NCI-H226 (cell line): ENCODE measurements at regions not wholly inside any gene's neighbourhood (a gene's known extent, or its start where the extent isn't known, plus 50 kb on each side); places are given as distances from the start of the nearest gene placed in this dataset.

Experiments
- DNase-seq: peaks from one replicate; pipeline ENCODE4 v3.0.0-alpha.2; 2015

DNA sequence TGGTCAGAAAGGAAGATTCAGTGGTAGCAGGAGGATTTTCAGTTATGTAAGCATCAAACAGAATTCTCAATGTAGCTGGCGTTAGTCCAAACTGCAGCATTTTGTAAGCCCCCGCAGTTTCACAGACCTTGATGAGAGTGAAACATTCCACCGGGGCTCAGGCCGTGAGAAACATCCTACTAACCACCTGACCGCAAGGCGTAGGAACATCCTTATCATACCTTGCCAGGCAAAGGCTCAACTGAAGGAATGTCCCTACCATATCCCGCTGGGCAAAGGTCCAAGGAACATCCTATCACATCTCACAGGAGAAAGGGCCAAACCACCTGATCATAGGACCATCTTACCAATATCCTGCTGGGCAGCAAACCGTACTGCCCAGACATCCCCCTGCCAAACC is 624.8 kb upstream of the TMEM132C start:
- DNase-seq, result no peak

DNA sequence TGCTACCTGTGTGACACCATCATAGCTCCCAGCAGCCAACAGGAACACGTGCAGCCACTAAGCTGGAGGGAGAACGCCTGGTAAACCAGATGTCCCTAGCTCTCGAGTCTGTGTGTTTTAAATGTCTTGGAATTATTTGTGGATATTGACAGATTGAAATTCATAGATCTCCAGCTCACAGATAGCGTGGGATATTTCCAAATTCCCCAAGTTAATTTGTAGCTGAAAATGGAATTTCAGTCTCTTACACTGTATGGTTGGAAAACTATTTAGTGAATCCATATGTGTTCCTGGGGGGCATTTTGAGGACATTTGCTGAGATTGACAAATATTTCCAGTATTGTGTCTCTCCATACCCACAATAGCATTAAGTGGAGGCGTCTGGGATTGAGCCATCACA is 618.6 kb upstream of the TMEM132C start:
- no peak for DNase-seq

DNA sequence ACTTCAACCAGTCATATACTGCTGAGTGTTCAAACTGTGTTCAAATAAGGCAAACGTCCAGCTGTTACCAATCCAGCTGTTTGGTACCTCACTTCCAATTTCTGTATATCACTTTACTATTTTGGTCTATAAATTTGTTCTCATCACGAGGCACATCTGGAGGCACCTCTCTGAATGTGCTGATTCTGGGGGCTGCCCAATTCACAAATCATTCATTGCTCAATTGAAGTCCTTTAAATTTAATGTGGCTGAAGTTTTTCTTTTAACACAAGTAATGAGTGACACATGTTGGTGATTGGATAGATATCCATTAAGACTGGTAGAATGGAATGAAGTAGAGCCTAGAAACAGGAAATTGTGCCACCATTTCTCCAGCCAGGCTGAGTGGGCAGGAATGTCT is 617.0 kb upstream of the TMEM132C start:
- no peak for DNase-seq

DNA sequence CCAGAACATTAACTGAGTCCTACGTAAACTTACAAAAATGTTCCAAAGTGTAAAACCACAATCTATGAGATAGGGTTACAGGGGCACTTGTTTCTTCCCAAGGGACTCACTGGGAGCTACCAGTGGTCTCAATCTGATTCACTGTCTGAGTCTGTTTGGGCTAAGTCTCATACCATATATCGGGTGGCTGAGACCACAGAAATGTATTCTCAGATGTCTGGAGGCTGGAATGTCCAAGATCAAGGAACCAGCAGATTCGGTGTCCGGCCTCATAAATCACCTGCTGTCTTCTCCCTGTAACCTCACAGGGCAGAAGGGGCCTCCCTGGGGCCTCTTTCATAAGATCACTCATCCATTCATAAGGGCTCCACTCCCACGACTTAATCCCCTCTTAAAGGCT is 616.3 kb upstream of the TMEM132C start:
- DNase-seq, result no peak

DNA sequence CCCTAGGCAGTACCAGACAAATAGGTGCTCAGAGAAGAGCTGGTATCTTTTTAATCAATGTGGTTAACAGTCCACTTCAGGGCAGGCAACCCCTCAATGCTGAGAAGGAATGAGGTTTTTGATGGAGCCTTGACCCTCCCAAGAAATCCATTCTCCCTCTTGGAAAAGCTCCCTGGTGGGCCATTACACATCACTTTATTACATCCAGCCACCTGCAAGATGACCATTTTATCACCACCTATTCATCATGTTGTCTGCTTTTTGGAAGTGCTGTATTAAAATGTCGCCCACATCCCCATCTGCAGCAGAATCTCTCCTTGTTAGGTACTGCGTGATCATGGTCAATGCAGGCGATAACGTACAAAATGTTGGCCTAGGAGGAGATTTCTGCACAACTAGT is 614.7 kb upstream of the TMEM132C start:
- DNase-seq, result no peak

DNA sequence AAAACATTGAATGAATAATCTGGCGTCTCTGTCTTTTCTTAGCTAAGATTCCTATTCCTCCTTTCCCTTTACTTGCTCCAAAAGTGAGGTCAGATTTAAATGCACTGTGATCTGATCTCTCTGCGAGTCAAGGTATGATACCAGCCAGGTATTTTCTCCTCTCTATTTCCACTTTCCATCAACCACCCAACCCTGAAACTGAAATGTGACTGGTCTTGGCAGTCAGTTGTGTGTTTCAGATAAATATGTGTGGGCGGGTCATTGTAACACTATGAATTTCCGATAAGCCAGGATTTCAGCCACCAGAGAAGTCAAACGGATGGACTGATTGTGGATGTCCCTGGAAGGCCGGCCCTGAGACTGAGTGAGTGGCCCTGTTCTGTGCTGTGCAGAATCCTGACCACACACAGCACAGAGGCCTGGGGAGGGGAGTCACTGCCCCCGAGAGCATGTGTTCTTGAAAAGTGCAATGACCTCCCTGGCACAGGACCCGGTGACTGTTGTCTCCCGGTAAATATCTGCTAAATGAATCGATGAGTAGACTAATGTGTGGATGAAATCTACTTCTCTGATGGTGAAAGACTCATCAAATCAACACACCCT is 612.5 kb upstream of the TMEM132C start:
- DNase-seq, result no peak

DNA sequence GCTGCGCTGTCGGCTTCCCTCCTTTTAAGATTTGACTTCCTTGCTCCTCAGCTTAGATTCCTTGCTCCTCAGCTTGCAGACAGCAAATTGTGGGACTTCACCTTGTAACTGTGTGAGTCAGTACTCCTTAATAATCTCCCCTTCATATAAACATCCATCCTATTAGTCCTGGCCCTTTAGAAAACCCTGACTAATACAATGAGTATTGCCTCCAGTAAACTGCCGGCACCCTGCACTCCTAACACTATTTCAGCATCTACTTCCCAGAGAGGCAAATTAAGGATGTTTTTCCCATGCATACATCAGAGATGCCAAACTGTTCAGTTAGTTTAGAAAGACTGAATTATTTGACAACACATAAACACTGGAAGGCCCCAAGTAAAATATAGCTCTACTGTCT is 611.3 kb upstream of the TMEM132C start:
- no peak for DNase-seq

DNA sequence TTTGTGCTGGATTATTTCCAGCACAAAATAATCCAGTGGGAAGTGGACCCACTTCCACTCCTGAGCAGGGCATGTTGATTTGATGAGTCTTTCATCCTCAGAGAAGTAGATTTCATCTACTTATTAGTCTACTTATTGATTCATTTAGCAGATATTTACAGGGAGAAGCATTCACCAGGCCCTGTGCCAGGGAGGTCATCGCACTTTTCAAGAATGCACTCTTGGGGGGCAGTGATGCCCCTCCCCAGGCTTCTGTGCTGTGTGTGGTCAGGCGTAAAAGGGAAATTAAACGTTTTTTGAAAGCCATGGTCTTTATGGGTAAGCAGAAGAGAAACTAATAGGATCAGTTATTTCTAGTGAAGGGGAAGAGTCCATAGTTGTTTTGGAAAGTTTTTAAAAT is 610.7 kb upstream of the TMEM132C start:
- no peak for DNase-seq

DNA sequence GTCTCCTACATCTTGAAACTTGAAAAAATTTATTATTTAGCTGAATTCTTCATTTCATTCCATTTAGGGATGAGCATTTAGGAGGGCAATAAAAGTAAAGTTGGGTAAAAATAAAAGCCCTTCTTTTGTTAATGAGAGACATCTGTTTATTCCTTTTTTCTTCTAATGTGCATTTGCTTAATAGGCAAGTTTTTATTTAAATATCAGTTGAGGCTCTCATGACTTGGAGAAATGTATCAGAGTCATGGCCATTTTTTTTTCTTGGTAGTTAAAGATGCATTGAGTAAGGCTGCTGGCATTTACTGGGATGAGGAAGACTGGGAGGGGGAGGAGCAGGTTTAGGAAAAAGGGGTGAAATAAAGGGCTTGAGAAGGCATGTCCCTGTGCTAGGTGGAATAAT is 609.9 kb upstream of the TMEM132C start:
- no peak for DNase-seq

DNA sequence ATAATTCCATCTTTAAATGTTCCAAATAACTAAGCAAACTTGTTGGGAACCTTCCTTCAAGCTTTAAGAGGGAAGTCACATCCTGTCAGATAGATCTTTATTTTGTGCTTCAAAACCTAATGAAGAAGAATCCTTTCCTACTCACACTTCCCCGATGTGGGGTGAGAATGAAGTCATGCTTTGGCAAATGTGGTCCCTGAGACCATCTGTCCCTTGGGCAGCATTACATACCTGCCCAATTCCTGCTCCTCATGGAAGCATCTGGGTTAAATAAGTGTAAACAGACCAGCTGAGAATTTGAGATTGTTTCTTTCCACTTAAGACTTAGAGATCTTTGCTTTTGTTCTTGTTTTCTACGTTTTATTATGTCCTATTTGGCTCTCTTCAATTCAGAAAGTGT is 606.0 kb upstream of the TMEM132C start:
- no peak for DNase-seq

DNA sequence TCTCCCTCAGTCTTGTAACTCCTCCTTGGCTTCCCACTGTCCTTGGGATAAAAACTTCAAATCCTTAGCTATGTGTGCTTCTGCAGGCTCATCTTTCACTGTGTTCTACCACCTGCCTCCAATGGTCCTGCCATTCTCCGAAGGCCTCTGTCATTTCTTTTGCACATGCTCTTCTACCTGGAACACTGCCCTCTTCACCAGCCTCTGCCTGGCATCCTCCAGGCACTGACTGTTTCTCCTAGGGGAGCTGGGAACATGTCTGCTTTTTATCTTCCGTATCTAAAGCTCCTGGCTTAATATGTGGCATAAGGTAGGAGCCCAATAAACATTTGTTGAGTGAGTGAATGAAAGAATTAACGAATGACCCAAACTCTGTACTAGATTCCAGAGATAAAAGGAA is 603.3 kb upstream of the TMEM132C start:
- no peak for DNase-seq

DNA sequence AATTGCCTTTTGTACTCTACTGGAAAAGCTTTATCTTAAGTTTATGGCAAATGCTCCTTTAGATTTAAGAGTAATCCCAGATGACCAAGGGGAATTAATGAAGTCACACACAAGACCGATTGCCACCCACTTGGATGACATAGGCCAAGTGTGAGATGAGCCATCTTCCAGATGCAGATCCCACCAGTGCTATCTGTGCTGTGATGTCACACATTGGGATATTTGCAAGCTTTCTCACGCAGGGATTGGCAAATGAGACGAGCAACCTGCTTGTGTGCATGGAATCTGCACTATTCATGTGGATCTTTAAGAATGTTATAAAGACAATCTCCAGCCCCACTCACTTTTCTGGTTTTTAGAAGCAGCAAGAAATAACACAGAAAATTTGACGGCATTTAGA is 602.1 kb upstream of the TMEM132C start:
- no peak for DNase-seq

DNA sequence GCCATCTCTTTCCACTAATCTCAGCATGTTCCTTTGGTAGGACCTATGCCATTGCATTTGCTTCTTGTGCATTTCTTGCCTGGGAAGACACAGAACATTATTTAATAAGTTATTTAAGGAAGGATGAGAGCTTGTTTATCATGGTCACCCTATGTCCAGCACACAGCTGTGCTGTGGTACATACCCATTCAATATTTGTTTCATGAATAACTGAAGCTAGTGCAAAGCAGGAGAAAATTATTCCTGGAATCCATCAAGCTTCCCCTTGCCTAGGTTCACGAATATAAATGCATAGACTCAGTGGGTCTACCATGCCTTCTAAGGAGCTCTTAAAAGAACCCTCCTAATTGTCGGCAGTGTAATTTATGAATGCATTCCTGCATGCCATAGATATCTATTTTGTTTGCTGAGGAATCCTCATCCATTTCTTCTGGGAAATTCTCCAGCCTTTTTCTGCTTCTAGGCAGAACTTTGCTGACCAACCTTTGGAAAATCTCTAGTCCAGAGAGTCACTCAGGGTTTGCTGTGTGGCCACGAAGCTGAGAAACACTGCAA is 599.8 kb upstream of the TMEM132C start:
- DNase-seq, result no peak

DNA sequence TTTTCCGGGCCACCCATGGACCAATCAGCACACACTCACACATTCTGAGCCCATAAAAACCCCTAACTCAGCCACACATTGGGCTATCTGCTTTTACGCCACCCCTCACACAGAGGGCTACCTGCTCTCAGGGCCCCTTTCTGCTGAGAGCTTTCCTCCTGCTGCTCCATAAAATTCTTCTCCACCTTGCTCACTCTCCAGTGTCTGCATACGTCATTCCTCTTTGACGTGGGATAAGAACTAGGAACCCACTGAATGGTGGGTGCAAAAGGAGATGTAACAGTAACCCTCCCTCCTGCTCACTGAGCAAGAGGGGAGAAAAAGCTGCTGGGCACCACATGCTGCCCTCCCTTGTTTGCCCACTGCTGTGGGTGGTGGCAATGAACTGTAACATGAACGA is 596.7 kb upstream of the TMEM132C start:
- no peak for DNase-seq

DNA sequence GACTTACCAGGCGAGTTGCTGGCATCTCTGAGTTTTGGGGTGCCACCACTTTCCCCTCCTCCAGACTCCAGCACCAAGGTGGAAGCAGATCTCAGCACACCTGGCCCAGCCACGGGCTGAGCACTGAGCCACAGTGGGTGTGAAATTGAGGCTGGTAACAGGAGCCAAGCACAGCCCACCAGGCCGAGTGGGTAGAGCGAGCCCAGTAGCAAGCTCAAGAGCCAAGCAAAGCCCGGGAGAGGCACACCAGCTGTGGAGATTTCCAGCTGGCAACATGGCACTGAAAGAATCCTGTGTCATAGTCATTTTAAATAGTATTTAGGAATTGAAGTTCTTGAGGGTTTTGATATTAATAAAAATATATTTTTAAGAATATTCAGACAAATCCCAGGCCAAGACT is 596.2 kb upstream of the TMEM132C start:
- no peak for DNase-seq

DNA sequence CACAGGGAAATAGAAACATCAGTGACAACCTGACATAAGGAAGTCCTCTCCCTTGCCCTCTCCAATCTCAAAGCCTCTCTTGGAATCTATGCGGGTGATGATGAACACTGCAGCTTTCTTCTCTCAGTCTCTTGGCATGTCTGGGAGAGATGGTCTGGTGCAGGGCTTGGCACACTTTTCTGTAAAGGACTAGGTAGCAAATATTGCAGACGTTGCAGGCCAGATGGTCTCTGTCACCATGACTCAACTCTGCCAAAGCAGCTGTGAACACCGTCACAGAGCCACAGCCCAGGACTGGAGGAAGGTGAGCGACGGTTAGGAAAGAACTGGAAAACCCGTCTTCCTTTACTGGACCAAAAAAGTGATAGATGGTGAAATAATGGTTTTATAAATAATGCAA is 591.0 kb upstream of the TMEM132C start:
- no peak for DNase-seq

DNA sequence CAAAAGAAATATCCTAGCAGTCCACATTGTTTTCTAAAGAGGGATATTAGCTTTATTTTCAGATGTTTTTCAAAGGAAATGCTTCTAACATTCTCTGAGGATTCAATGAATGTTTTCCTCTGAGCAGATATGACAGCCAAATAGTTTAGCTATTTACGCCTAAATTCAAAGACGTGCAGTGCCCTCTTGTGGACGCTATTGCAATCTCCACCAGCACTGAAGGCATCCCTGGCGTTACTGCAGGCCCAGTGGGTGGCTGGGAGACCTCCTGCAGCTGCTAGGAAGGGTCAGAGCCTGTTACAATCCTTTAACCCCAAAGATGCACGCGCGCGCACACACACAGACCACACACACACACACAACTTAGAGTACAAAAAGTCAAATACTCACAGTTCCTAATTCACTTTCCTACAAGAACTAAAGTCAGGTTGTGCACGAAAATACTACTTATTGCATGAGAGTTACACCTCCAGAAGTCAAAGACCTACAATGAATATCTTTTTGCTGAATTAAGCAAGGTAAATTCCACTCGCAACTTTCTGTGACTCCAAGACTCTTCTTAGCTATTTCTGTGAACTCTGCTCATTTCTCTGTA is 589.3 kb upstream of the TMEM132C start:
- DNase-seq, result no peak

DNA sequence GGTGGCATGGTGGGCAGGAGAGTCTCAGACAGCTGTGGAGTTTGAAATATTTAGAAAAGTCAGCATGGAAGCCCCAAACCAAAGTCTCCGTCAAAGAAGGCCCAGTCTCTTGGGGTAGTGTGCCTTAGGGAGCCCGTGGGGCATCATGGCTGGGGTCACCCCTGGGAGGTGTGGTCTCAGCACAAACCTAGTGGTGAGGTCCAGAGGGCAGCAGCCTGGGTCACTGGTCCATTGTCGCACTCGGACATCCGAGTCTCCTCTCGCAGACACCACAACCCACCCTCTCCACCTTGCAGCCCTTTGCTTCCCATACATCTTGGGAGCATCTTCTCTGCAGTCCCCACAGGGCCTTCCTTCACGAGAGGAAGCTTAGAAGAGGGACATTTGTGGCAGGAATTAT is 588.0 kb upstream of the TMEM132C start:
- DNase-seq, result no peak

DNA sequence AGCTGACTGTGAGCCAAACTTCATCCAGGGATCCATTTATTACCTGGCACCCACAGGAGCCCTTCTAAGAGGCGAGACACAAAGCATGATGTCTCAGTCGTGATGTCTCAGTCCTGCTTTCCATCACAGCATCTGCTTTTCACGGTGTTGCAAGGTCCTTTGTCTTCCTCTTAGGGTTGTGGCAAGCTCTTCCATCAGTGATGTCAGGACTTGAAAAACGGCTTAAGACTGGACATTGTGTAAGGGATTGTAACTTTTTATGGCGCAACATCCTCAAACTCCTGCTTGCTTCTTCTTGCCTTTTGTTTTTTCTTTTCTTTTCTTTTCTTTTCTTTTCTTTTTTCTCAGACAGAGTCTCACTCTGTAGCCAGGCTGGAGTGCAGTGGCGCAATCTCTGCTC is 586.5 kb upstream of the TMEM132C start:
- no peak for DNase-seq

DNA sequence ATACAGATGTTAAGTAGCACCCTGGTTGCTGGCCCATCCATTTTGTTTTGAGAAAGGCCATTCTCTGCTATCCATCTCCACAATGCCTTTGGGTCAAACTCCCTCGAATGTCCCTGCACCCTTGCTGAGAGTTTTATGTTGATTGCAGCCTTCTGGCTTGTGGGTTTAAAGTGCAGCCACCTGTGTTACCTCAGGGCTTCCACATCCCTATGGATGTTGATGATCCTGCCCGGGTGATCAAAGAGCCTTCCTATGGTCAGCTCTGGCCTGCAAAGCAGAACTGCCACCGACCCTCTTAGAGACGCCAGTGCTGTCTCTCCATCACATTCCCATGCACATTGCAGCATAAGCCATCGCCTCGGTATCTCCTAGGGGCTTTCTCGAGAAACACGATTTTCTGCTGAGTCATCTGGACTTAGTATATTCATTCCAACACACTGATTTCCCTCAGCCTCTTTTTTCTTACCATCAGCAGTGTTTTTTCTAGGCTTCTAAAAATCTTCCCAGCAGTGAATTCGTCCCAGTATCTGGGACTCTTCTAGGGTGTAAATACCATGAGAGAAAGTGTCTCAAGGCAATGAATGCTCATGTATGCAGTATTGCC is 585.7 kb upstream of the TMEM132C start:
- no peak for DNase-seq

DNA sequence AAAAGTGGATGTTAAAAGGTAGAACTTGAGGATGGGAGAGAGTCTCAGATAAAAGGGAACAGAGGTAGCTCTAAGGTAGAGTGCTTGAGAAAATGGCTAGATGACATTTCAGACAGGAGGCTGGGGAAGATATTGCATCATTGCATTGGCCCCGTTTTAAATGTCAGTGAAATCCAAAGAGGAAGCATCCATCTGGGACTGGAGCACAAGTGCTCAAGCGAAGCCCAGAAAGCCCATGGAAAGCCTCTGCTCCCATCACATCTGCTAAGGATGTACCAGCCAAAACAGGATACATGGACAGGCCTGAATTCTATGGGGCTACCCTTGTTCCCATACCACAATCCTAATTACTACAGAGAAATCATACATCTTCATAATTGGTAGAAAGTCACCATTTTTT is 581.5 kb upstream of the TMEM132C start:
- no peak for DNase-seq

DNA sequence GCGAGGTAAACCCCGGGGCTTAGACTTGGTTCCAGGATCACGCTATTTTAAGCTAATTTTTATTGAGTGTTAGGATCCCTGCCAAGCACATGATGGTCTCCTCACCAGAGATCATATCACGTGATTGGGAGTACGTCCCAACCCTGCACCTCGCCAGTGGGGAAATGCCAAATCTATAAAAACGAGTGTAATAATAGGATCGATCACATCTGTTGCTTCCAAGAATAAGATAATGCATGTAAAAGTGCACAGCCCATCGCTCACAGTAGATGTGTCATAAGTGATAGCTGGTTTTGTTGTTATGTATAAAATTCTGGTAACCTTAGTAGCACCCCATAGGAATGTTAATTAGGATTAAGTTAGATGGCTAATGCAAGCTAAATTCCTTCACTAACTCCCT is 581.0 kb upstream of the TMEM132C start:
- DNase-seq, result no peak

DNA sequence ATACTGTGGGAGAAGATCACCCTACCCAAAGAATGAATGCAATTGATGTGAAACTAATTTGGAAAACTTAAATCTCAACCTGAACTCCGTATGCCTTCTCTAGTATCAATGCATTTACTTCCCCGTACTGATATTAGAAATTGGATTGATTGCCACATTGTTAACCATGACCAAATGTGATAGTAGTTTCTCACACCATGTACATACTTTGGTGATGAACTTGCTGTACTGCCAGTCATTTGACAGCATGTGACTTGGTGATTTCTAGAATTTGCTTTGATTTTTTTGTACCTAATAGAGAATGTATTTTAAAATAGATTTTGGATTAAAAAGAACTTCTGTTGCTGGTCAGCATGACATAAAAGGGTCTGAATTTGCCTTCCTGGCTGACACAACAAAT is 579.8 kb upstream of the TMEM132C start:
- no peak for DNase-seq

DNA sequence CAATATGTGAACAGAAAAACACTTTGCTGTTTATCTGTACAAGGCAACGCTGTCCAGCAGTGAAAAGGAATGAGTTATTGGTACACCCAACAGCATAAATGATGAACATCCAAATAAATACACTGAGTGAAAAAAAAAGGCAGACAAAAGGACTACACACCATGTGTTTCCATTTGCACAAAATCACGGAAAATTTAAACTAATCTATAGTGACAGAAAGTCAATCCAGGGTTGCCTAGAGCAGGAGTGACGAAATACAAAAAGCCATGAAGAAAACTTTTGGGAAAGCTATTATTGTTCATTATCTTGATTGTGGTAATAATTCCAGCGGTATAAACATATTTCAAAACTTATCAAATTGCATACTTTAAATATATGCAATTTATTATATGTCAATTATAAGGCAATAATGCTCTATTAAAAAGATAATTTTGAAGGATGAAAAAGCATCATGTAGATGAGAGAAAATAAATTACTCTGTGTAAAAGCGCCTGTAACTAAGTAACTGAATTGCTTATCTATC is 578.0 kb upstream of the TMEM132C start:
- DNase-seq, result no peak

DNA sequence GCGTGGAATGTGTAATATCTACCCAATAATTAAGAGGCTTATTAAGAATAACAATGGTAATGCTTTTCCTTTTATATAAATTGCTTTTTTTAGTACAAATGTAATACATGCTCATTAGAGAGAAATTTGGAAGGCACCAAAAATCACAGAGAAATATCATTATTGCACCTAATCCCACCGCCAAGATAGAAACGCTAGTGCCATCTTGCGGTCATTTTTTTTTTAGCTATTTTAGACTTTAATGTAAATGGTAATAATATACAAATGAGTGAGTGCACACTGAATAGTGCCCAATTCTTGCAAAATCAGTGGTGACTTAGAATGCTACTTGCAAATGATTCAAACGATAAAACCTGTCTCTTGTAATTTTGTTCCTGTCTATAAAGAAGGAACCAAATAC is 576.8 kb upstream of the TMEM132C start:
- DNase-seq, result no peak
